Right ventricle myocardium superior (tissue), 1 donor: ENCODE measurements at regions not wholly inside any gene's neighbourhood (a gene's known extent, or its start where the extent isn't known, plus 50 kb on each side); places are given as distances from the start of the nearest gene placed in this dataset.

Experiments
- ATAC-seq: fragments of 200-7000 bp; cut with Tn5 transposase; one replicate; pipeline ENCODE4 v1.9.1; 2020; ENCODE audit warnings: mild to moderate bottlenecking; ENCODE audit not compliant: poor library complexity
- DNase-seq: peaks from one replicate; pipeline ENCODE4 v3.0.0-alpha.2; 2020
- intact Hi-C: fragments of 100-400 bp; cut with DNase I; formaldehyde crosslinking; loops from one replicate; pipeline ENCODE4 v1.11.2; 2022
- donor health status: DM: no; HTN: yes; CAD: no; lungs with severe emphysema.

DNA sequence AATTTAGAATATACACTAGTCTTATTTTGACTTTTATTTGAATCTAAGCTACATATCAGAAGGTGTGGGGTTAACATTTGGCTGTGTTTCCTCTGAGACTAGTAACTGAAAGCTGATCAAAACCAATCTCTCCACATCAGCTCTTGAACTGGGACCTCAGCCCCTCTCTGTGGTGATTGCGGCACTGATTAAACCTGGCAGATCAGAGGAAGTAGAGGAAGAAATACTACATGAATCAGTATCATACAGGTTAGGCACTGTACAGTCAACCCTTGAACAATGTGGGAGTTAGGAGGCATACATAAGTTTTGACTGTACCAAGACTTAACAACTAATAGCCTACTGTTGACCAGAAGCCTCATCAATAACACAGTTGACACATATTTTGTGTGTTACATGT lies 122.5 kb upstream of the C1orf87 start:
- ATAC-seq (no peak), DNase-seq (no peak)
- intact Hi-C loops: no loop called here

DNA sequence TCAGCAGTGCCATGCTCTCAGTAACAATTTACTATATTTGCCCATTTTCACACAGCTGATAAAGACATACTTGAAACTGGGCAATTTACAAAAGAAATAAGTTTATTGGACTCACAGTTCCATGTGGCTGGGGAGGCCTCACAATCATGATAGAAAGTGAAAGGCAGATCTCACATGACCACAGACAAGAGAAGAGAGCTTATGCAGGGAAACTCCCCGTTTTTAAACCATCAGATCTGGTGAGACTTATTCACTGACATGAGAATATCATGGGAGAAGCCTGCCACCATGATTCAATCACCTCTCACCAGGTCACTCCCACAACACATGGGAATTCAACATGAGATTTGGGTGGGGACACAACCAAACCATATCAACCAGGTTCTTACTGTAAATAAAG lies 112.1 kb upstream of the C1orf87 start:
- intact Hi-C loops: no loop called here
- DNase-seq (no peak), ATAC-seq (no peak)

DNA sequence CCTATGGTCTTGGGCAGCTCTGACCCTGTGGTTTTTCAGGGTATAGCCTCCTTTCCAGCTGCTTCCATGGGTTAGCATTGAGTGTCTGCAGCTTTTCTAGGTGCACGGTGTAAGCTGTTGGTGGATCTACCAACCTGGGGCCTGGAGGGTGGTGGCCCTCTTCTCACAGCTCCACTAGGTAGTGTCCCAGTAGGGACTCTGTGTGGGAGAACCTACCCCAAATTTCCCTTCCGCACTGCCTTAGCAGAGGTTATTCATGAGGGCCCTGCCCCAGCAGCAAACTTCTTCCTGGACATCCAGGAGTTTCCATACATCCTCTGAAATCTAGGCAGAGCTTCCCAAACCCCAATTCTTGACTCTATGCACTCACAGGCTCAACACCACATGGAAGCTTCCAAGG lies 111.0 kb upstream of the C1orf87 start:
- no peak for ATAC-seq
- no peak for DNase-seq
- intact Hi-C loops: no loop called here

DNA sequence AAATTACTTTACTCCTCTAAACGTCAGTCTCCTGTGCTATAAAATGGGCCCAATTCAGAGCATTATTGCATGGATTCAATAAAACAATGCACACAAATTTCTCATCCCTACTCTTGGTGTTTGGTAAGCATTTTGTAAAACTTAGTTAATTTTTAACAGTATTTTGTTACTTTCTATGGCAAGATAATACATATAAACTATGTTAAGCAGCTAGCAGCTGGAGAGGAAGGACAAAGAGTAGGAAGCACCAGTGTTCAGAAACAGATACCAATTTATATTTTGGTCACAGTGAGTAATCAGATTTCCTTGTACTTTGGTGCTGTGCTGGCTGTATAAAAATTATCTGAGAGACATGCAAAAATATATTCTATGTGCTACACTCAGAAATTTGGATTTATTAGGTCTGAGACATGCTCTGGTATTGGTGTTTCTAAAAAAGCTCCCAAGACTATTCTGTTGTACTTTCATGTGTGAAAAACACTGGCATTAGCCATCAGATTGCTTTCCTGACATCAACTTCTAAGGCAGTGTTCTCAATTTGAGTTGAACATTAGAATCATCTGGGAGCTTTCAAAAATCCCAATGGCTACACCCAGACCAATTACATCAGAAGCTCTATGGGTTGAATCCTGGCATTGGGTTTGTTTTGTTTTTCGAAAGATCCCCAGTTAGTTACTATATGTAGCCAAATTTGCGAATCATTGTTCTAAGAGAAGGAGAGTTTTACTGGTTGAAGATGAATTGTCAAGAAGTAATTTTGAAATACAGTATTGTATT lies 100.3 kb upstream of the C1orf87 start:
- no peak for DNase-seq
- intact Hi-C loops: no loop called here
- no peak for ATAC-seq

DNA sequence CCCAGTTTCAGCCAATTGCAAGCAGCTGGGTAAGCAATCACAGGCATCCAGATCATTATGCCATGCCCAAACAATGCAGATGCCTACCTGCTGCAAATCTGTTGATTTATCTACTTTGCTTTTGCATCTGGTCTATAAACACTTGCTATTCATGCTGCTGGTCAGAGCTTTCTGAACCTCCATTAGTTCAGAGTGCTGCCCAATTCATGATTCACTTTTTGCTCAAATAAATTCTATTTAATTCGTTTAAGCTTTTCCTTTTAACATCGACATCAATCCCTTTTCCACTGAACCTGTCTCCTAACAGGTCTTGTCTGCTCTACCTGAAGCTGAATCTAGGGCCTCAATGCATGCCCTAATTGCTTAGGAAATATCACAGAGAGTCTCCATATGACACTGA lies 99.4 kb upstream of the C1orf87 start:
- DNase-seq (no peak), ATAC-seq (no peak)
- intact Hi-C loops: no loop called here

DNA sequence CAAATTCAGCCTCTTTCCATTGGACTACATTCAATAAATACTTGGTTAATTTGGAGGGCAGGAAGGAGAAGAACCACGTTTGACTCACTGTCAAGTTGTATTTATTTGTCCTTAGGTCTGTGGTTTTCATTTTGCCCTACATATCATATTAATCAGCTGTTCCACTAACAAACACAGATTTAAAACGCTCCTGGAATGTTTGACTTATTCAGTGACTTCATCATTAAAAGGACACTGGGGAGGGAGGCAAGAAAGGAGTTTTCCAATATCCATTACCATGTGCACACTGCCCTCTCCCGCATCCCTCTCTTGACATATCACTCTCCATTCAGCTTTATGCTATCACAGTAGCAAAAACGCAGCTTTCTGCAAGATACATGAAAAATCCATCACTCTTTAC lies 98.2 kb upstream of the C1orf87 start:
- ATAC-seq (no peak), DNase-seq (no peak)
- intact Hi-C loops: no loop called here

DNA sequence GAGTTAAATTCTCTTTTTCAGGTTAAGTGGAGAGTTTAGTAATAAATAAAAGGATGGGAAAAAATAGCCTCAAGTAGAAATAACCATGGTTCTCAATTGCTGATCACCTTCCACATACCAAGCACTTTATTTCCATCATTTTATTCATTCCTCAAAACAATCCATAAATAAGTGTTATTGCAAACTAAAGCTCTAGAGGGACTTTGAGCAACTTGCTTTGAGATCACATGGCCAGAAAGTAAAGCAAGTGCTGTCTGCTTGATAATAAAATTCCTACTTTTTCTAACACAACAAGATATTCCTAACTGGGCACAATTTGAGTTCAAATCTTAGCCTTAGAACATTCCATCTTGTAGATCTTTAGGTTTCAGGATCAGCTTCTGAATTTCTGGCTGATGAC lies 97.1 kb upstream of the C1orf87 start:
- DNase-seq (no peak), ATAC-seq (no peak)
- intact Hi-C loops: no loop called here

DNA sequence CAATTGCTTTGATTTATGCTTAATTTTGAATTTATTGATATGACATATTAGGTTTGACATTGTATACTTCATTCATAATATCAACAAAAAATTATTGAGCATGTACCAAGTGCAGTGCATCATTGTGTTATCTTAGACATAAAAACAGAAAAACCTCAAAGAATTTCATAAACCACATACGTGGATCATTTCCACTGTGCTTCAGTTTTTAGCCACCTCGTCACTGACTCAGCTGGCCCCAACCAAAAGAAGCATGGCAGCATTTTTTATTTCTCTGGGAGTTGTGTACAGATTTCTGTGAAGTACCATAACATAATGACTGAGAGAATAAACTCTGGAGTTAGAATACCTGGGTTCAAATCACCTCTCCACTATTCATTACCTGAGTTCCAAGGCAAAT lies 95.6 kb upstream of the C1orf87 start:
- ATAC-seq (no peak), DNase-seq (no peak)
- intact Hi-C loops: no loop called here

DNA sequence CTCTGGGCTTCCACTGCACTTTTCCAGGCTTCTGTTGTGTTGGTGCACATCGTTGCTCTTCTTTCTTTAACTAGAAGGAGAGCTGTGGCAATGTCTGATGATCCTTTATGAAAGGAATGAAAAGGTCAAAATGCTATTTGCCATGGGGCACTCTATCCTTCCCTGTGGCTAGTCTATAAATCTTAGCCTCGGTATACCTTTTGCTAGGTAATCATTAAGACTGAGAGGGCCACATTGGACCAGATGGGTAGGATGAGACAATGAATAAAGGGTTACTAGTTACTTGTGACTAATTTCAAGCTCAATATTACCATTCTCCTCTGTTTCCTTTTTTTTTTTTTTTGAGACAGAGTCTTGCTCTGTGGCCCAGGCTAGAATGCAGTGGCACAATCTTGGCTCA lies 89.4 kb upstream of the C1orf87 start:
- intact Hi-C loops: no loop called here
- DNase-seq (no peak), ATAC-seq (no peak)

DNA sequence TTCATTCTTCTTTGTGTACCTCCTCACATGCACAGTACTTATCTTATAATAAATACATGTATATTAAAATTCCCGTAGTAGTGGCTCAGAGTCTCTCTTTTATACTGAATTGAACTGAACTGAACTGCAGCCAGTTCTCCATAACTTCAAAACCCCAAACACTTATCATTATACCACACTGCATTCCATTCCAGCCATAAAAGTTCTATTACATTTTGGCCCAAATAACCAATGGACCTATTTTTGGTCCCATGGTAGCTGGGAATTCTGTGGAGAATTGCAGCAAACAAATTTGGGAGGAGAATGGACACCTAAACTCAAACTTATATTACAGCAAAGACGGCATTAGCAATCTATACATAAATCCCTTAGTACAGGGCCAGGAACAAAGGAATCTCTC lies 86.6 kb upstream of the C1orf87 start:
- intact Hi-C loops: no loop called here
- no peak for DNase-seq
- no peak for ATAC-seq

DNA sequence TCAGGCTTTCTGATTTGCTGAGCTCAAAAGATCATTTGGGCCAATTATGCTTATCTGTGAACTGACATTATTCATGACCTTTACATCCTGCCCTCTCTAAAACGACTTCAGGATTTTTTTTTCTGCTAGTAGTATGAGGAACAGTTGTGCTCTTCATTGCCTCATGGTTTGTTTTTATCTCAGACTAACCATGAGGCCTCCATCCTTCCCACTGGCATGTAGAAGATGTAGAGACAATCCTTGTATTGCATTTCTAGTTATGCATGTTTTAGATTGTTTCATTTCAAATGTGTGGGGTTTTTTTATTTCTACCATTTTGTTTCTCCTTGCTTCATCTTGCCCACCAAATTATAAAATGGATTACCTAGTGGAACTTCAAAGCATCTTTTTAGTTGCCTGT lies 82.8 kb upstream of the C1orf87 start:
- intact Hi-C loops: no loop called here
- DNase-seq (no peak), ATAC-seq (no peak)

DNA sequence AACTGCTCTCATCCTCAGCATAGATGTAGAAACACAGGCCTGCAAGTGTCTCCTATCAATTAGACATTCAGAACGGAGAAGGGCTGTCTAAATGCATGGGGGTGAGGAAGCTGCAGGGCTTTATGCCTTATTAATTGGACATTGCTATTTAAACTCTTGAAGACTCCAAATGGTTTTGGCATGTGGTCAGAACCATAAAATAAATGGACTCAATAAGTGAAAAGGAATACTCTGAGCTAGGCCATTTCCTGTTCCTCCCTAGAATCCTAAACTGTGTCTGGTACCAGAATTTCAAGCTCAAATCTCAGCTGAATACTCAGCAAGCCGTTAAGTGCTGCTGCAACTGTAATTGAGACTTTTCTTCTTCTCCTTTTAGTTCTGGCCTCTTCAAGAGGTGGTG lies 80.4 kb upstream of the C1orf87 start:
- no peak for ATAC-seq
- intact Hi-C loops: no loop called here
- no peak for DNase-seq

DNA sequence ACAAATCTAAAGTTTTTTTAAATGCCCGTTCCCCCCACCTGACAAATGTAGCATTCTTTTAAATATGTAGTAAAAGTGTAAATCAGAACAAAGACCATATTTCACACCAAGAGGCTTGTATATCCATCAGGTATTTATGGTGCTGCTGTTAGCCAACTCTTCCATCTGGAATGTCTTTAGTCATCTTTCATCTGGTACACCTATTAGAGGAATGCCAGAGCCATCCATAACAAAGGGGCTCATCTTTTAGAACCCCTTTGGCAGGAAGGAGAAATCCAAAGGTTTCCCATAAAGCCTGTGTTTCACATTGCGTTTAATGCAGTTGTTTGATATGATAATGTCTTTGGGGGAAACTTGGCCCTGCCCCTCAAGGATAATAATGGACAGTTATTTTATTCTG lies 79.3 kb upstream of the C1orf87 start:
- DNase-seq (no peak), ATAC-seq (no peak)
- intact Hi-C loops: no loop called here

DNA sequence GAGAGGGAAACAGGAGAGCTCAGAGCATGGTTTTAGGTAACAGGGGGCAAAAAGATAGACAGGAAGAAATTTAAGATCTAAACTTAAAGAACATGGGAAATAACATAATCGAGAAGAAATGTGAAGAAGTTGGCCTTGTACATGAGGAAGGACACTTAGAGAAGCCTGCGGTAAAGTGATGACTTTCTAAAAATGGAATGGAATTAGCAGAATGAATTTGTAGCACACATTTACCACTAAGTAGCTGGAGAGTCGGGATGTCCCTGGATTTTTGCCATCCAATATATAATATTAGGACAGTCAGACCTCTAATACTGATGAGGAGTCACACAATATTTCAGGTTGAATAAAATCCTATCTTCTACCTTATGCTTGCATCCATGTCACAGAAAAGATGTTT lies 77.7 kb upstream of the C1orf87 start:
- ATAC-seq: no peak
- DNase-seq: no peak
- intact Hi-C loops: no loop called here

DNA sequence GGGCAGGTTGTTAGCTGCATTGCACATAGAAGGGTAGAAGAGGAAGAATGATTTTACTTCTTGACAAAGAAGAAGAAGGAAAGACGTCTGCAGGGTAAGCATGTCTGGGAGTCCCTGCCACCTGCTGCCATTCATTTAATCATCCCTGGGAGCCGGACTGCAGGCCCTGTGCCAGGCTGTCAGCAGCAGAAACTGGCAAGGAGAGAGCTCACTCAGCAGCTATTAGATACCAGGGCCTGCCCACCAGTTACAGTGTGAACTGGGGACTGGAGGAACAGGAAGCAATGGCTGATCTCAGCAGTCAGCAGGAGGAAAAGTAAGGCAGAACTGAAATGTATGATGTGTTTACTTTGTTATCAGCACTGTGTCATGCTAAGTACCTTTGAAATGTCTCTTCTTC lies 75.7 kb upstream of the C1orf87 start:
- ATAC-seq: peak; percentile 98
- intact Hi-C loops: no loop called here
- peak; percentile 86 for DNase-seq

DNA sequence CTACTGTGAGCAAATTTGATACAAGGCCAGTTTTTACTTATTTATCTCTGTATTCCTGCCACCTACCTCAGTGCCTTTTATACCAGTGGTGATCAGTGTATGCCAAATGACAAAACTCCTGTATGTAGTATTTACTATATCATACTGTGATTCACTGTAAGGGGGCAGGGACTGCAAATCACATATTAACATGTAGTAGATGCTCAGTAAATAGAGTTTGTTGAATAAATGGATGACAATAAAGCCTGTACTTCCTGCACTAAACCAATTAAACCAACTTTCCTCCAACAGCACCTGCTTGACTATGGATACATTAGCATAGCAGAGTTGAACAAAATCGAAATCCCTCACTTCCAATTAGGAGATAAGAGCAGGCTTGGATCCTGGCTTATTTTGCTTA lies 73.3 kb upstream of the C1orf87 start:
- ATAC-seq (no peak), DNase-seq (no peak)
- intact Hi-C loops: no loop called here

DNA sequence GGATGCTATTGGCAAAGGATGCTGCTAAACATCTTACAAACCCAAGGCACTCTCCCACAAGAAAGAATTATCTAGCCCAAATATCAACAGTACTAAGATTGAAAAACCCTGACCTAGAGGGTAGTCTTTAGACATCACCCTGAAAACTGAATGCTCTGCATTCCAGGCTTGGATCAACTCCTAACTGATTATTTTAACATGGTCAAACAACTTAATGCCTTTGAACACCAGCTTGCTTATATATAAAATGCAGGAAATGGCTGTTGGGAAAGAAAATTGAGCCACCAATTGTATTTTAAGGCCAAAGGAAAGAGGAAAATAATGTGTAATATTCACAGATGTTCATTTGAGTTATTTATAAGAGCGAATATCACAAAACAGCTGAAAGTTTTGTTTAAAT lies 72.2 kb upstream of the C1orf87 start:
- ATAC-seq: no peak
- DNase-seq: no peak
- intact Hi-C loops: no loop called here

DNA sequence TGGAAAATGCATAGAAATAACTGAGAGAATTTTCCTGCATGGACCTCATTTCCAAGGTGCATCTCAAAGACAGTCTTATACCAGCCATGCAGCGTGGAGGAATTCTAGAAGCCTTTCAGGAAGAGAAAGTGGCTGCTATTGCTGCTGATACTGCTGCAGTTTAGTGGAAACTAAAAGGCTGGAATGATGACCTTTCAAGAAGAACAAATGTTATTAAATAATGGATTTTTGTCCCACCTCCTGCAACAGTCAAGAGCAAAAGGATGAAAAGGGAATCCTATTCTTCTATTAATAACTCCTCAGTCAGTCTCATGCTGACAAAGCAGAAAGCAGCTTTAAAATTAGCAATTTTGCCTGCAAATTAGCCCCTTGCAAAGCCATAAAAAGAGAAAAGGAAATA lies 68.2 kb upstream of the C1orf87 start:
- intact Hi-C loops: no loop called here
- ATAC-seq (no peak), DNase-seq (no peak)

DNA sequence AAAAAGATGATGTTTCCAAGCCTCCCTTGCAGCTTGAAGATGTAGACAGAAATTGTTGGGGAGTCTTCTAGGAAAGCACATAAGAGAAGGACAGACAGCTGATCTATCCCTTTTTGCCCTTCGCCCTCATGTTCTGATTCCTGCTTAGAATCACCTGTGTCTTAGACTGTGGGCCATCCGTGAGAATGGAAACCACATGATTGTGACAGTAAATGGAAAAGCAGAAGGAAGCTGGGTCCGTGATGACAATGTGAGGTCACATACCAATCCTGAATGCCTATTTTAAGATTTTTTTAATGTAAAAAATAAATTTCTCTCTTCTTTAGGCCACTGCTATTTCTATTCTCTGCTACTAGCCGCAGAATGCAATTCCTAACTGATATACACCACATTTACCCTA lies 67.7 kb upstream of the C1orf87 start:
- no peak for ATAC-seq

DNA sequence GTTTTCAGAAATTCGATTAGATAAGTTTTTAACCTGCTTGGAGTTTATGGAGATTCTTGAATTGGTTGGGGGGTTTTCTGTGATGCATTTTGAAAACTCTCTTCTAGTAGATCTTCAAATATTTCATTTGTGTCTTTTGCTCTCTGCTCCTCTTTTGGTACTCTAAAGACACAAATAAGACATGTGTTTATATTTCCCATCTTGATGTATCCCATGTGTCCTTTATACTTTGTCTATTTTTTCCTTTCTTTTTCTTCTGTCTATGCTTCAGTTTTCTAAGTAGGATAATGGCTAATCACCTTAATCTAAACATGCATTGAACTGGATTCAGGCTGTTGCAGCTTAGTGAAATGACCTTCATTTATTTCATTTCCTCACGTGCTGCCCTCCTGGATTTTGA lies 63.8 kb upstream of the C1orf87 start:
- intact Hi-C loops: no loop called here
- no peak for ATAC-seq
- no peak for DNase-seq

More for the DNA sequence above, 67.7 kb upstream of the C1orf87 start:
- intact Hi-C loops: no loop called here
- DNase-seq: no peak

DNA sequence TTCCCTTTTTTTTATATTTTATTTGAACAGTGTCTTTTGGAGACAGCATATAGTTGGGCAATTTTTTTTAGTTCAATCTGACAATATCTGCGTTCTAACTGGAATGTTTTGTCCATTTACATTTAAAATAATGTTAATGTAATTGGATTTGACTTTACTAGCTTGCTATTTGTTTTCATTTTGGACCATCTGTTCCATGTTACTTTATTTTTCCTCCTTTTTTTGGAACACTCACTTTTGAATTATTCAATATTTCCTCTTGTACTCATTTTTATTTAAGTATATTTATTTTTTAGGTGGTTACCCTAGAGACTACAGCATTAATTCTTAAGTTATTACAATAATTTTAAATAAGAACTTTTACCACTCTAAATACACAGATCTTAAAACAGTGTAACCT lies 62.8 kb upstream of the C1orf87 start:
- intact Hi-C loops: no loop called here
- ATAC-seq: no peak
- no peak for DNase-seq
